ENCODE measurements at regions not wholly inside any gene's neighbourhood (a gene's known extent, or its start where the extent isn't known, plus 50 kb on each side); places are given as distances from the start of the nearest gene placed in this dataset.
"Not testable (repeated sequence)": the region's sequence is repeated elsewhere in the genome, so short reads cannot be mapped to it uniquely, and the experiment has no call there.

DNA sequence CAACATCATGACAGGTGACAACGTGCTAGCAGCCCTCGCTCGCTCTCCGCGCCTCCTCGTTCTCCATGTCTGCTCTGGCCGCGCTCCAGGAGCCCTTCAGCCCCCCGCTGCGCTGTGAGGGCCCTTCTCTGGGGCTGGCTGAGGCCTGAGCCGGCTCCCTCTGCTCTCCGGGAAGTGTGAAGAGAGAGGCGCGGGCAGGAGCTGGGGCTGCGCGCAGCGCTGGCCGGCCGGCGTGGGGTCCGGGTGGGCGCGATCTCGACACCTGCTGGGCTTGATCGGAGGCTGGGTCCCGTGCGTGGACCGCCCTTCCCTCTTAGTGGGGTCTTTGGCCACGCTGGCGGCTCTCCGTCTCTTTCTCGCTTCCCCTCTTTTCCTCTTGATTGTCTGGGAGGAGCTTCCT, 195.5 kb downstream of the ANKRD30BL start:
- no peak overlapping the region for H3K4me3 ChIP-seq
- H3K4me1 ChIP-seq = no peaks in the 10 kb centered on the region
- no peaks in the 10 kb centered on the region for H3K36me3 ChIP-seq
- peak in 1 of 3 donors; percentile 25 for DNase-seq
- H3K27me3 ChIP-seq = no peaks in the 10 kb centered on the region
- TF ChIP-seq POLR2A (IDR thresholded peaks at IDR 0.05) (no peak), CTCF (IDR thresholded peaks at IDR 0.05) (no peak)
- no peak overlapping the region for H3K27ac ChIP-seq
- H3K9me3 ChIP-seq = no peaks in the 10 kb centered on the region

- H3K27ac ChIP-seq, H3K27me3 ChIP-seq, H3K4me3 ChIP-seq: not testable (repeated sequence)
Measured at GRCh38 chr2:131958019-131958609, 203.6 kb downstream of the ANKRD30BL start.

GRCh38 chr2:131948641-131949040, 213.1 kb downstream of the ANKRD30BL start:
- not testable (repeated sequence) for H3K4me3 ChIP-seq, H3K27ac ChIP-seq, H3K9me3 ChIP-seq, H3K36me3 ChIP-seq, DNase-seq, H3K27me3 ChIP-seq, H3K4me1 ChIP-seq

More at GRCh38 chr2:131958019-131958609, 203.6 kb downstream of the ANKRD30BL start:
- H3K36me3 ChIP-seq, H3K4me1 ChIP-seq, DNase-seq, H3K9me3 ChIP-seq: not testable (repeated sequence)

- DNase-seq, H3K9me3 ChIP-seq, H3K27ac ChIP-seq, H3K36me3 ChIP-seq, H3K4me3 ChIP-seq, H3K4me1 ChIP-seq, H3K27me3 ChIP-seq: not testable (repeated sequence)
Measured at GRCh38 chr2:131923287-131923686, 238.5 kb downstream of the ANKRD30BL start.

DNA sequence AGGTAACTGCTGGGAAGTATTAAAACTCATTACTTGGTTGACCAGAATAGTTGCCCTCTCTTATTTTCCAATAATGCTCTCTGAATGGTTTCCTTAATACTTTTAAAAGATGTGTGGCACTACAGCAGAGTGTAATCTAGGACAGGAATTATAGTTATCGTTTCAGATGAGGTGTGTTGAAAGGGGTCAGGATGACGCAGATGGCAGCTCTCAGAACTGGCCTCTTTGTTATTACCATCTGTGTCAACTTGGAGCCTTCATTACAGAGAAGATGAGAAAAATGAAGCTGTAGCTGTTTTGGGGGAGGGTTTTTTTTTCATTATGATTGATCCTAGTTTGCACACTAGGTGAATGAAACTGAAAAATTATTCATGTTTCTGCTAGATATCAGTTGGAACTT, 238.9 kb downstream of the ANKRD30BL start:
- H3K4me3 ChIP-seq, H3K4me1 ChIP-seq, DNase-seq, H3K9me3 ChIP-seq, H3K36me3 ChIP-seq, H3K27me3 ChIP-seq, H3K27ac ChIP-seq: not testable (repeated sequence)

Small RNA genes lying in the stretch of these regions (small RNA-seq; reads per million reads assigned to genes)
- 0 reads per million in 2 donors for gene AC093787.1
